ENCODE measurements at regions not wholly inside any gene's neighbourhood (a gene's known extent, or its start where the extent isn't known, plus 50 kb on each side); places are given as distances from the start of the nearest gene placed in this dataset.

DNA sequence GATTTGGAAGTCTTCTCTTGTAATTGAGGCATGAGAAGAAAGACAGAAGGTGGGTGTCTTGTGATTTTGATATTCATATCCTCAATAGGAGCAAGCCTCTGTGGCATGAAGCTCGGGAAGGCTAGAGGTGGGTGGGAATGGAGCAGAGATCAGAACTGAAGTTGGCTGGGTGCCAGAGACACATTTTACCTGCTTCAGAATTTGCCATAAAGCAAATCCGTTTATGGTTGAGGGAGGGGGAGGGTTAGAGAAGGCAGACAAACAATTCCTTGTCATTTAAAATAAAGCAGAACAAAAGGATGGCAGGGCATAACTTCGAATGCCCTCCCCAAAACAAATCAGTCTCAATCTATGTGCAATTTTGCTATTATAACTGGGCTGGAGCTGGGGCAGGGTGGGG is 305.9 kb downstream of the KLF5 start:
- Histone ChIP-seq H3K4me1 (ENCODE audit: control insufficient read depth in 1 of 2, insufficient read depth in 2 of 2, low read length in 2 of 2) (peaks cover 0 to 8% of the 10 kb centered on the region in 2 experiments; a peak in 1 of 4 replicates), H3K9me2 (ENCODE audit: insufficient read depth) (no peaks in the 10 kb centered on the region), H3K36me3 (ENCODE audit: control insufficient read depth in 1 of 2, insufficient read depth in 2 of 2, low read length in 2 of 2) (no peaks in the 10 kb centered on the region), H3K9ac (ENCODE audit: low read length) (no peak overlapping the region), H3K4me2 (ENCODE audit: low read length) (no peak overlapping the region), H4K20me1 (ENCODE audit: insufficient read depth) (no peaks in the 10 kb centered on the region), H3K27ac (ENCODE audit: low read depth, low read length) (no peak overlapping the region), H3K4me3 (replicated peaks in 1 of 2; ENCODE audit: low read depth in 1 of 2, low read length in 2 of 2) (no peak overlapping the region), H3K27me3 (ENCODE audit: insufficient read depth, low read length) (no peaks in the 10 kb centered on the region), H3K79me2 (ENCODE audit: insufficient read depth, low read length) (no peaks in the 10 kb centered on the region), H2AFZ (ENCODE audit: low read depth, low read length, poor library complexity, severe bottlenecking) (no peak overlapping the region), H3K9me3 (ENCODE audit: control insufficient read depth in 1 of 2, insufficient read depth in 1 of 2, low read depth in 1 of 2, low read length in 2 of 2) (no peaks in the 10 kb centered on the region)
- TF ChIP-seq CEBPB (IDR thresholded peaks at IDR 0.05; ENCODE audit: low read depth) (no peak), JUND (IDR thresholded peaks at IDR 0.05) (no peak), EZH2 (IDR thresholded peaks at IDR 0.05) (no peak), YY1 (IDR thresholded peaks at IDR 0.05; ENCODE audit: extremely low read depth, insufficient replicate concordance, low read depth, low read length) (no peak), EGR1 (IDR thresholded peaks at IDR 0.05; ENCODE audit: low read depth) (no peak), POLR2A (IDR thresholded peaks at IDR 0.05; ENCODE audit: borderline replicate concordance, extremely low read depth, insufficient read depth, insufficient read length) (no peak), ZFX (IDR thresholded peaks at IDR 0.05) (no peak), ELF1 (IDR thresholded peaks at IDR 0.05; ENCODE audit: borderline replicate concordance, low read depth) (no peak), CBX3 (IDR thresholded peaks at IDR 0.05; ENCODE audit: low read depth) (no peak), TCF7L2 (IDR thresholded peaks at IDR 0.05; ENCODE audit: borderline replicate concordance, extremely low read depth, insufficient read depth, insufficient read length) (no peak), SIN3A (IDR thresholded peaks at IDR 0.05; ENCODE audit: low read depth) (no peak), SRF (IDR thresholded peaks at IDR 0.05; ENCODE audit: low read depth) (no peak)
- TF ChIP-seq, protein P1, sequence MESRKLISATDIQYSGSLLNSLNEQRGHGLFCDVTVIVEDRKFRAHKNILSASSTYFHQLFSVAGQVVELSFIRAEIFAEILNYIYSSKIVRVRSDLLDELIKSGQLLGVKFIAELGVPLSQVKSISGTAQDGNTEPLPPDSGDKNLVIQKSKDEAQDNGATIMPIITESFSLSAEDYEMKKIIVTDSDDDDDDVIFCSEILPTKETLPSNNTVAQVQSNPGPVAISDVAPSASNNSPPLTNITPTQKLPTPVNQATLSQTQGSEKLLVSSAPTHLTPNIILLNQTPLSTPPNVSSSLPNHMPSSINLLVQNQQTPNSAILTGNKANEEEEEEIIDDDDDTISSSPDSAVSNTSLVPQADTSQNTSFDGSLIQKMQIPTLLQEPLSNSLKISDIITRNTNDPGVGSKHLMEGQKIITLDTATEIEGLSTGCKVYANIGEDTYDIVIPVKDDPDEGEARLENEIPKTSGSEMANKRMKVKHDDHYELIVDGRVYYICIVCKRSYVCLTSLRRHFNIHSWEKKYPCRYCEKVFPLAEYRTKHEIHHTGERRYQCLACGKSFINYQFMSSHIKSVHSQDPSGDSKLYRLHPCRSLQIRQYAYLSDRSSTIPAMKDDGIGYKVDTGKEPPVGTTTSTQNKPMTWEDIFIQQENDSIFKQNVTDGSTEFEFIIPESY (IDR thresholded peaks at IDR 0.05; ENCODE audit: extremely low read depth, insufficient replicate concordance, low read length), result no peak
- TF ChIP-seq, protein P2, sequence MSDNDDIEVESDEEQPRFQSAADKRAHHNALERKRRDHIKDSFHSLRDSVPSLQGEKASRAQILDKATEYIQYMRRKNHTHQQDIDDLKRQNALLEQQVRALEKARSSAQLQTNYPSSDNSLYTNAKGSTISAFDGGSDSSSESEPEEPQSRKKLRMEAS (IDR thresholded peaks at IDR 0.05), result no peak
- TF ChIP-seq, protein P3, sequence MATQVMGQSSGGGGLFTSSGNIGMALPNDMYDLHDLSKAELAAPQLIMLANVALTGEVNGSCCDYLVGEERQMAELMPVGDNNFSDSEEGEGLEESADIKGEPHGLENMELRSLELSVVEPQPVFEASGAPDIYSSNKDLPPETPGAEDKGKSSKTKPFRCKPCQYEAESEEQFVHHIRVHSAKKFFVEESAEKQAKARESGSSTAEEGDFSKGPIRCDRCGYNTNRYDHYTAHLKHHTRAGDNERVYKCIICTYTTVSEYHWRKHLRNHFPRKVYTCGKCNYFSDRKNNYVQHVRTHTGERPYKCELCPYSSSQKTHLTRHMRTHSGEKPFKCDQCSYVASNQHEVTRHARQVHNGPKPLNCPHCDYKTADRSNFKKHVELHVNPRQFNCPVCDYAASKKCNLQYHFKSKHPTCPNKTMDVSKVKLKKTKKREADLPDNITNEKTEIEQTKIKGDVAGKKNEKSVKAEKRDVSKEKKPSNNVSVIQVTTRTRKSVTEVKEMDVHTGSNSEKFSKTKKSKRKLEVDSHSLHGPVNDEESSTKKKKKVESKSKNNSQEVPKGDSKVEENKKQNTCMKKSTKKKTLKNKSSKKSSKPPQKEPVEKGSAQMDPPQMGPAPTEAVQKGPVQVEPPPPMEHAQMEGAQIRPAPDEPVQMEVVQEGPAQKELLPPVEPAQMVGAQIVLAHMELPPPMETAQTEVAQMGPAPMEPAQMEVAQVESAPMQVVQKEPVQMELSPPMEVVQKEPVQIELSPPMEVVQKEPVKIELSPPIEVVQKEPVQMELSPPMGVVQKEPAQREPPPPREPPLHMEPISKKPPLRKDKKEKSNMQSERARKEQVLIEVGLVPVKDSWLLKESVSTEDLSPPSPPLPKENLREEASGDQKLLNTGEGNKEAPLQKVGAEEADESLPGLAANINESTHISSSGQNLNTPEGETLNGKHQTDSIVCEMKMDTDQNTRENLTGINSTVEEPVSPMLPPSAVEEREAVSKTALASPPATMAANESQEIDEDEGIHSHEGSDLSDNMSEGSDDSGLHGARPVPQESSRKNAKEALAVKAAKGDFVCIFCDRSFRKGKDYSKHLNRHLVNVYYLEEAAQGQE (IDR thresholded peaks at IDR 0.05; ENCODE audit: low read depth), result no peak
- ATAC-seq (no peak), DNase-seq (ENCODE audit: low read depth, low spot score) (no peak)
- BruUV-seq (replicated peaks), result no TSS peak
- CTCF ChIA-PET, result no interaction called here
- POLR2A ChIA-PET, result no interaction called here
- RAD21 ChIA-PET (ENCODE audit: low non-redundant PET in 1 of 2, low total read pairs in 2 of 2, uncharacterized antibody in 2 of 2, unreplicated experiment in 2 of 2), result no interaction called here
- intact Hi-C loops (cut with micrococcal nuclease), result no loop called here

Data from HCT116 (cell line).